ENCODE measurements at regions not wholly inside any gene's neighbourhood (a gene's known extent, or its start where the extent isn't known, plus 50 kb on each side); places are given as distances from the start of the nearest gene placed in this dataset.
A peak's percentile ranks its signal among the peaks of the same experiment; 100 is the strongest.

DNA sequence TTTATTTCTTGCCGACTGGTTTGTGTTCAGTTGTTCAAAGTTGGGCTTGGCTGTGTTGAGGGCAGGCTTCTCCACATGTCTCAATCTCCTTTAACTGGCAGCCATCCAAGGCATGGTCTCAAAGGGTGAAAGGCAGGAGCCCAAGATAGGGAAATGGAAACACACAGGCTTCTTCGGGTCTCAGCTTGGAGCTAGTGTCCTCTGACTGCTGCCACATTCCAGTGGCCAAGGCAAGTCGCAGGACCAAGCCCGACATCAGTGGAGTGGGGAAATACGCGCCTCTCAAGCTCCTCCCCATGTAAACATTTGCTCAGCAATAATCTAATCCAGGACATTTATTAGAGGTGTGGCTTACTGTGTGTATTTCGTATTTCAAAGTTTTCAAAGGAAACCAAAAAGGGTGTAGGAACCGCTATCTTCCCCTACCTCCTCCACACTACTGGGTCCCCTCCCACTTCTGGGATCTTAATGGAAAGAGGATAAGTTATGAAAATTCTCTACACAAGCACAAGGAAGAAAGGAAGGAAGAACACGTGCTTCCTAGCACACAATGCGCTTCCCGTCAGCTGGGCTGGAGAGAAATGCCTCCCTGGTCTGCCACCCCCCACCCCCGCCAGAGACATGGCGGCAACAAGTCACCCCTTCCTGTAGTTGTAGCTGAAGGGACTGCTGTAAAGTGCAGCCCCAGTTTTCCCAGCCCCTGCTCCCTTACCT is 181.7 kb downstream of the FAM43A start:
- TF ChIP-seq, protein P1, sequence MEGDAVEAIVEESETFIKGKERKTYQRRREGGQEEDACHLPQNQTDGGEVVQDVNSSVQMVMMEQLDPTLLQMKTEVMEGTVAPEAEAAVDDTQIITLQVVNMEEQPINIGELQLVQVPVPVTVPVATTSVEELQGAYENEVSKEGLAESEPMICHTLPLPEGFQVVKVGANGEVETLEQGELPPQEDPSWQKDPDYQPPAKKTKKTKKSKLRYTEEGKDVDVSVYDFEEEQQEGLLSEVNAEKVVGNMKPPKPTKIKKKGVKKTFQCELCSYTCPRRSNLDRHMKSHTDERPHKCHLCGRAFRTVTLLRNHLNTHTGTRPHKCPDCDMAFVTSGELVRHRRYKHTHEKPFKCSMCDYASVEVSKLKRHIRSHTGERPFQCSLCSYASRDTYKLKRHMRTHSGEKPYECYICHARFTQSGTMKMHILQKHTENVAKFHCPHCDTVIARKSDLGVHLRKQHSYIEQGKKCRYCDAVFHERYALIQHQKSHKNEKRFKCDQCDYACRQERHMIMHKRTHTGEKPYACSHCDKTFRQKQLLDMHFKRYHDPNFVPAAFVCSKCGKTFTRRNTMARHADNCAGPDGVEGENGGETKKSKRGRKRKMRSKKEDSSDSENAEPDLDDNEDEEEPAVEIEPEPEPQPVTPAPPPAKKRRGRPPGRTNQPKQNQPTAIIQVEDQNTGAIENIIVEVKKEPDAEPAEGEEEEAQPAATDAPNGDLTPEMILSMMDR (IDR thresholded peaks at IDR 0.05; ENCODE audit: control insufficient read depth, extremely low read depth, insufficient read depth) = no peak
- no peak overlapping the region for H3K4me3 ChIP-seq (ENCODE audit: low read depth, low read length)
- DNase-seq (ENCODE audit: low read depth) = no peak

DNA sequence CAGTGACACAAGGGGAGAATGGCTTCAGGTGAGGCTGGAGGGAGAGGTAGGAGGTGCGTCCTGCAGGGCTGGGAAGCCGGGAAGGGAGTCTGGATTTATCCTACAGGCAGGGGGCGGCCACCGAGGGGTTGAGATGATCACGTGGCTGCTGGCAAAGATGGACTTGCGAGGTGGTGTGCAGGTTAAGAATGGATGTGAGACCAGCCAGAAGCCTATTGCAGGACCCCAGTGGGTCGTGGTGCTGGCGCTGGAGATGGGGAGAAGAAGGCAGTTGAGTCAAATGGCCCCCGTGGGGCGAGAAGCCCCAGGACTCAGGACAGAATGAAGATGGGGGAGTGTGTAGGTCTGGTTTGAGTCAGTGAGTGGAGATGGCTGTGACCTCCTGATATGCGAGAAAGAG is 183.1 kb downstream of the FAM43A start:
- no peak overlapping the region for H3K4me3 ChIP-seq (ENCODE audit: low read depth, low read length)
- DNase-seq (ENCODE audit: low read depth) = no peak
- TF ChIP-seq, protein P1 (IDR thresholded peaks at IDR 0.05; ENCODE audit: control insufficient read depth, extremely low read depth, insufficient read depth) = no peak

DNA sequence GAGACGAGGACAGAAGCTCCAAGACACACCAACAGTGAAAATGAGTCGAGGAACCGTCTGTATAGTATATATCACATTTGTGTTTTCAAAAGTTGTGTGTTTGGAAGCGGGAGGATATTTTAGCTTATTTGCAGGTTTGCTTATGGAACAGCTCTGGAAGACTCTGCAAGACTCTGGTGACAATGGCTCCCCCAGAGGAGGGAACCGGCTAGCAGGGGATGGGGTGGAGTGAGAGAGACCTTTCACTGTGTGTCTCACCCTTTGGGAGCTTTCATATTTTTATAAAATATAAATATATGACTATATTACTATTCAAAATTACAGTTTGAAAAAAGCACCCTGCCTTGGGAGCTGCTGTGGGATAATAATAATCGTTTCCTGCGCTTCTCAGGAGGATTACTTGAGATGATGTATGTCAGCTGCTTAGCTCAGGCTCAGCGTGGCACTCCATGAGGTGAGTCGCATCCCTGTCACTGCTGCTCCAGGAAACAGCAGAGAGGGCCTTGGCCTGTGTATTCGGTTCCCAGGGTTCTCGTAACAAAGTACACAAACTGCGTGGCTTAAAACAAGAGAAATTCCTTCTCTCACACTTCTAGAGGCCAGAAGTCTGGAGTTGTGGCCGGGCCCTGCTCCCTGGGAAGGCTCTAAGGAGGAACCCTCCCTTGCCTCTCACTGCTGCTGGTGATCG is 183.9 kb downstream of the FAM43A start:
- no peak overlapping the region for H3K4me3 ChIP-seq (ENCODE audit: low read depth, low read length)
- no peak for DNase-seq (ENCODE audit: low read depth)
- TF ChIP-seq, protein P1 (IDR thresholded peaks at IDR 0.05; ENCODE audit: control insufficient read depth, extremely low read depth, insufficient read depth) = no peak

DNA sequence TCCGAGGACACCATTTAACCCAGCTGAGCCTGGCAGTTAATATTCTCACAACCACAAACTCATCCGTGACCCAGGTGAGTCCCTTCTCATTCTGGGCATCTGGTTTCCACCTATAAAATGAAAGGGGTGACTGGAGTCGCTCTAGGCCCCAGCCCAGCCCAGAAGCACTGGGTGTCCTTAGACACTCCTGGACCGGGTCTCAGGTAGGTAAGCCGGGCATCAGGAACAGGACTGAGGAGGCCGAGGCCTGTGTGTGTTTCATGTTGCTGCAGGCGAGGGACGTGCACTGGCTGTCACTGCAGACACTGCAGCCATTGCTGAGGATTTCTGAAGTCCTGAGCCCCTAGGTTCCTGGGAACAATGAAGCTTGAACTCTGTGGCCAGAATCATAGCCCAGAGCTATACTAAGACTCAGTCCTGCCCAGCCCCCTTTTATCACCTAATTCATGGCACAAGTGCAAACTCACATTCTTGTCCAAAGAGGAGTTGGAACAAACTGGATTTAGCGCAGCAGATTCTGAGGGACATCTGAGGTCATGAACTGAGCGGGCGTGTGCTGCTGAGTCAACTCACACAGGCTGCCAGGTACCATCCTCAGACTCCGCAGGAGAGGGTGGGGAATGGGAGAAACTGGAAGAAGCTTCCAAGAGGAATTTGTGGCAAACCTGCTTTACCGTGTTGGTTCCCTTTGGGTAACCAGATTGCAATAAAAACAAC is 184.9 kb downstream of the FAM43A start:
- H3K4me3 ChIP-seq (ENCODE audit: low read depth, low read length) = 0 out of 2 replicates have a peak overlapping the region, but pooled peaks have one; percentile 17
- peak; percentile 98 for DNase-seq (ENCODE audit: low read depth)
- TF ChIP-seq, protein P1 (IDR thresholded peaks at IDR 0.05; ENCODE audit: control insufficient read depth, extremely low read depth, insufficient read depth) = no peak

DNA sequence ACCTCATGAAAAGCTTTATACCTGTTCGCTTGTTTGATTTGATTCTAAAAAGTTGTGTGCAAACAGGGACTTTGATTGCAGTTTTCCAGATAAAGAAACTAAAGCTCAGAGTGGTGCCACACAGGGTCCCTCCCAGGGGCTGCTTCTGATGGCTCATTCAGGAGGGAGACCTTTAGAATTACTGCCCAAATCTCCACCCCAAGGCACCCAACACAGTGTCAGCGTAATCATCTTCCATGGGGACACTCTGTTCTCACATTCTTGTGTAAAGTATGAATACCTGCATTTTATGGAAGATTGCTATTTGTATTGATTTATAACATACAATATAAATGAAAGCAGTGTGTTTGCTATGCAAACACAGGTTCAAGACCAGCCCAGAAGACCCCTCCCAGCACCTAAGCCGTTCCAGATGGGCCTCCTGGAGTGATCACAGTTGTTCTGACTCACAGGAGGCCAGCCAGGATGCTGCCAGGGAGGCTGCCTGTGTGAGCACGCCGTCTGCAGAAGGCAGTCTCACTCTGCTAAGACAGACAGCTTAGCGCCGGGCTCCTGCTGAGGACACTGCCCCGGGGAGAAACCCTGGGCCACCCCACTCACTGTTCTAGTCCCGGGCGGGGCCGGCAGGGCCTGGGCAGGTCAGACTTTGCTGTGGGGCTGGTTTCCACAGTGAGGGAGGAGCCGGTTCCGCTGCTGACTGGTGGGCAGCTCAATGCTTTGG is 185.6 kb downstream of the FAM43A start:
- 0 out of 2 replicates have a peak overlapping the region, but pooled peaks have one; percentile 17 for H3K4me3 ChIP-seq (ENCODE audit: low read depth, low read length)
- DNase-seq (ENCODE audit: low read depth) = peak; percentile 98
- TF ChIP-seq, protein P1 (IDR thresholded peaks at IDR 0.05; ENCODE audit: control insufficient read depth, extremely low read depth, insufficient read depth) = 0 out of 2 replicates have a peak, but pooled peaks have one; percentile 24

DNA sequence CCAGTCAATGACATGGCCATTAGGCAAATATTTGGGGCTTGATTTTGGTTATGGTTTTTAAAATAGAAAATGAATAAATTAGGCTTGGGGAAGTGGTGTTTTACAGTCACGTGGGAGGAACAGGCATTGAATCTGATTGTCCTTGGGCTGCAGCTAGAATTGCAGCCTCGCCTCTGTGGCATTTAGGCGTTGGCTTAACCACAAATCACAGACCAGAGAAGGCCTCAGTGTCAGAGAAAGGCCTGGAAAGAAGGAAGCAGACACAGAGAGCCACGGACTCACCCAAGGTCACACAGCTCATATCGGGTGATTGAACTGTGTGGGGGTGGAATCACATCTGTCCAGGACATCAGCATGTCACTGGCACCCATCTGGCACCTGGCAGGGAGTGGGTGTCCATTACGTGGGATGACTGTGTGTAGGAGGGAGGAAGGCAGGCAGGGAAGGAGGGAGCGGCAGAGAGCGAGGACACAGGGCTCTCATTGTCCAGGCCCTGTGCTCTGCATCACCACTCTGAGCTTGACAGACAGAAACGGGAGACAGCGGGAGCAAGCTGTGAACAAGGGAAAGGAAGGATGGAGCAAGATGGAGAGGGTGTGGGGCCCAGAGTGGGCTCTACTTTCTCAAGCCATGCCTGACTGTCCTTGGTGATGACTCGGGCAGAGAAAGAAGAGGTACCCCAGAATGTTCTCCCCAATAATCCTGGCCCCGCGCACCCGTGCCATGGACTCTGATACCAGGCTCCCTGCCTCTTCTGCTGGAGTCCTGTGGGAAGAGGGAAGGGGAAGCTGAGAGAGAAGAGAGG is 186.4 kb downstream of the FAM43A start:
- DNase-seq (ENCODE audit: low read depth) = no peak
- H3K4me3 ChIP-seq (ENCODE audit: low read depth, low read length) = no peak overlapping the region
- TF ChIP-seq, protein P1 (IDR thresholded peaks at IDR 0.05; ENCODE audit: control insufficient read depth, extremely low read depth, insufficient read depth) = no peak

Measured in LNCaP clone FGC (cell line).